HepG2 (cell line): ENCODE measurements at regions not wholly inside any gene's neighbourhood (a gene's known extent, or its start where the extent isn't known, plus 50 kb on each side); places are given as distances from the start of the nearest gene placed in this dataset.

Source experiments
- CHD2 ChIP-seq: IDR thresholded peaks from 2 replicates; pipeline ENCODE4 v1.6.1; 2011; ENCODE audit warnings: low read depth, low read length, improper control_type of control experiment
- HDAC2 ChIP-seq: sonication (generic); formaldehyde crosslinking; IDR thresholded peaks from 2 replicates; pipeline ENCODE4 v1.4.0; 2020; ENCODE audit warnings: missing genetic modification reagents
- HDAC6 ChIP-seq: fragments of 200-600 bp; sonication (generic); IDR thresholded peaks from 2 replicates; pipeline ENCODE4 v1.7.0; 2017; ENCODE audit warnings: mild to moderate bottlenecking, antibody characterized with exemption, low read length, low read depth
- HNF4A ChIP-seq: sonication (generic); formaldehyde crosslinking; IDR thresholded peaks from 2 replicates; pipeline ENCODE4 v1.4.0; 2020; ENCODE audit warnings: missing genetic modification reagents
- NONO ChIP-seq, 2 experiments: fragments of 450-650 bp in 1 of 2; sonication (generic) in 1 of 2; formaldehyde crosslinking in 1 of 2; IDR thresholded peaks in 1 of 2; conservative IDR thresholded peaks in 1 of 2; 2 replicates each; pipeline versions ENCODE4 v1.6.1 to v1.8.0; 2017 to 2022; ENCODE audit warnings: mild to moderate bottlenecking in 1 of 2, missing genetic modification reagents in 1 of 2, moderate library complexity in 1 of 2
- RFX5 ChIP-seq: IDR thresholded peaks from 2 replicates; pipeline ENCODE4 v1.6.1; 2011; ENCODE audit warnings: low read depth, low read length, improper control_type of control experiment
- TAF1 ChIP-seq: sonication (generic); formaldehyde crosslinking; IDR thresholded peaks from 2 replicates; pipeline ENCODE4 v1.4.0; 2020; ENCODE audit warnings: missing genetic modification reagents
- ZNF672 ChIP-seq: sonication (generic); formaldehyde crosslinking; IDR thresholded peaks from 2 replicates; pipeline ENCODE4 v1.8.1; 2022; ENCODE audit warnings: missing genetic modification reagents

DNA sequence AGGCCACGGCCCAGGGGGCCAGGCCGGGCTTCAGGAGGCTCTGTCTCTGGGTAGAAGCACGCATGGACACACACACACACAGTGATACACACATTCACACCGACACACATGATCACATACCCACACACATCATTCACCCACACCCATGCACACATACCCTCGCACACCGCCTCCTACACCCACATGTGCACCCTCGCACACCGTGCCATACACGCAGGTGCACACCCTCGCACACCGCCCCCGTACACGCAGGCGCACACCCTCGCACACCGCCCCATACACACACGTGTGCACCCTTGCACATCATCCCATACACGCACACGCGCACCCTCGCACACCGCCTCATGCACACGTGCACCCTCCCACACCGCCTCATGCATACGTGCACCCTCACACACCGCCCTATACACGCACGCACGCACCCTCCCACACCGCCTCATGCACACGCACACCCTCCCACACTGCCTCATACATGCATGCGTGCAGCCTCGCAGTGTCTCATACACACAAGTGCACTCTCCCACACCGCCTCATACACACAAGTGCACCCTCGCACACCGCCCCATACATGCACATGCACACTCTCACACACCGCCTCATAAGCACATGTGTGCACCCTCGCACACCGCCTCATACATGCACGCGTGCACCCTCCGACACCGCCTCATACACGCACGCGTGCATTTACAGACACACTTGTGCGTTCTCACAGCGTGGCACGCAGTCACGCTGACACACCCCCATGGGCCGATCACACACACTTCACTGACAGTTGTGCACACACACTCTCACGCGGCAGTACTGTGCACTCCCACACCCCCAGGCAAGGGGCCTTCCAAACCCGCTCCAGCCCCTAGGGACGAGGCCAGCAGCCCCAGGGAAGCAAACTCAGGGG lies 128.1 kb downstream of the SIK1 start:
- TF ChIP-seq RFX5 (no peak), ZNF672 (CRISPR knock-in tag) (no peak), TAF1 (CRISPR knock-in tag) (no peak), HNF4A (CRISPR knock-in tag) (no peak), CHD2 (no peak), HDAC6 (no peak), HDAC2 (CRISPR knock-in tag) (no peak), NONO (IDR thresholded peaks at IDR 0.05) (no peak), NONO (CRISPR knock-in tag; conservative IDR thresholded peaks at IDR 0.05) (no peak)
